ENCODE measurements at regions not wholly inside any gene's neighbourhood (a gene's known extent, or its start where the extent isn't known, plus 50 kb on each side); places are given as distances from the start of the nearest gene placed in this dataset.
"Not testable (repeated sequence)": the region's sequence is repeated elsewhere in the genome, so short reads cannot be mapped to it uniquely, and the experiment has no call there.

- DNase-seq (ENCODE audit: low read depth in 2 of 2, low spot score in 1 of 2) = not testable (repeated sequence)
Observed at GRCh38 chr5:1596462-1597092, 72.8 kb upstream of the LPCAT1 start.

- DNase-seq (ENCODE audit: low read depth in 2 of 2, low spot score in 1 of 2) = peak; percentile 51 to 71
Observed at GRCh38 chr5:1594357-1595106, 70.8 kb upstream of the LPCAT1 start.

- no peak for DNase-seq (ENCODE audit: low read depth in 2 of 2, low spot score in 1 of 2)
Observed at GRCh38 chr5:1593903-1594356, 70.2 kb upstream of the LPCAT1 start.

GRCh38 chr5:1588071-1588694, 64.4 kb upstream of the LPCAT1 start:
- DNase-seq (ENCODE audit: low read depth in 2 of 2, low spot score in 1 of 2) = not testable (repeated sequence)

GRCh38 chr5:1583081-1583875, 59.5 kb upstream of the LPCAT1 start:
- DNase-seq (ENCODE audit: low read depth in 2 of 2, low spot score in 1 of 2) = not testable (repeated sequence)

GRCh38 chr5:1579389-1579788, 55.6 kb upstream of the LPCAT1 start:
- DNase-seq (ENCODE audit: low read depth in 2 of 2, low spot score in 1 of 2) = not testable (repeated sequence)

GRCh38 chr5:1576851-1577250, 53.1 kb upstream of the LPCAT1 start:
- not testable (repeated sequence) for DNase-seq (ENCODE audit: low read depth in 2 of 2, low spot score in 1 of 2)

GRCh38 chr5:1575991-1576714, 52.4 kb upstream of the LPCAT1 start:
- DNase-seq (ENCODE audit: low read depth in 2 of 2, low spot score in 1 of 2) = not testable (repeated sequence)

- not testable (repeated sequence) for DNase-seq (ENCODE audit: low read depth in 2 of 2, low spot score in 1 of 2)
Observed at GRCh38 chr5:1575491-1575890, 51.7 kb upstream of the LPCAT1 start.

GRCh38 chr5:1574023-1574318, 50.2 kb upstream of the LPCAT1 start:
- DNase-seq (ENCODE audit: low read depth in 2 of 2, low spot score in 1 of 2) = not testable (repeated sequence)

GRCh38 chr5:1573217-1574022, 49.7 kb upstream of the LPCAT1 start:
- DNase-seq (ENCODE audit: low read depth in 2 of 2, low spot score in 1 of 2) = not testable (repeated sequence)

All from stimulated activated CD8-positive, alpha-beta memory T cell treated with anti-CD3 and anti-CD28 coated beads, Interleukin-4, amount 100 ng/mL, for 1 hour (primary cell).